GM12878 (cell line): ENCODE measurements at regions not wholly inside any gene's neighbourhood (a gene's known extent, or its start where the extent isn't known, plus 50 kb on each side); places are given as distances from the start of the nearest gene placed in this dataset.

ENCODE experiments used
- ATAC-seq: fragments of 200-7000 bp; cut with Tn5 transposase; 3 replicates; pipeline ENCODE4 v1.9.1; 2020; ENCODE audit warnings: mild to moderate bottlenecking, moderate library complexity
- BruUV-seq: library from RNA; stranded (reverse); fragments of 400-500 nt; replicated peaks from 2 replicates; lab custom pipeline; 2021; lab: Mats Ljungman, UMichigan
- CTCF ChIA-PET: fragments of 300-600 bp; sonication (Branson Sonifier 250); formaldehyde crosslinking; extraction: SDS; loops from one replicate; lab custom pipeline; 2021; ENCODE audit warnings: inconsistent platforms; lab: Yijun Ruan, JAX
- POLR2A ChIA-PET: fragments of 350-600 bp; formaldehyde crosslinking; extraction: SDS; loops from one replicate; lab custom pipeline; 2021; ENCODE audit warnings: inconsistent platforms; lab: Charles Lee
- RAD21 ChIA-PET: fragments of 300-600 bp; sonication (Branson Sonifier 250); formaldehyde crosslinking; loops from one replicate; lab custom pipeline; 2023; ENCODE audit warnings: antibody characterized with exemption; ENCODE audit not compliant: unreplicated experiment; lab: Charles Lee
- SMC1A ChIA-PET: fragments of 300-600 bp; sonication (Branson Sonifier 250); formaldehyde crosslinking; loops from one replicate; lab custom pipeline; 2023; ENCODE audit not compliant: unreplicated experiment, uncharacterized antibody; lab: Charles Lee
- DNase-seq: peaks from one replicate; pipeline ENCODE4 v3.0.0-alpha.2; 2011; ENCODE audit warnings: low read depth, low spot score
- FAIRE-seq: peaks from 3 replicates; lab custom pipeline; 2011; peaks lifted over from hg19 to GRCh38; lab: Jason Lieb, UNC
- H2AFZ ChIP-seq: 2 replicates; pipeline ENCODE4 v1.6.0; 2011; ENCODE audit warnings: low read depth, low read length, control low read depth; ENCODE audit not compliant: control insufficient read depth
- H3K27ac ChIP-seq: 2 replicates; pipeline ENCODE4 v1.5.1; 2011; ENCODE audit warnings: control low read depth; ENCODE audit not compliant: control insufficient read depth, insufficient read depth
- H3K27me3 ChIP-seq, 2 experiments: replicated peaks in 1 of 2; 2 replicates each; pipeline versions ENCODE4 v1.6.0 to v1.6.1; 2011; ENCODE audit warnings: low read length in 1 of 2; ENCODE audit not compliant: control insufficient read depth in 2 of 2, insufficient read depth in 2 of 2
- H3K36me3 ChIP-seq, 2 experiments: 2 replicates each; pipeline ENCODE4 v1.5.1; 2011; ENCODE audit warnings: low read length in 1 of 2; ENCODE audit not compliant: control insufficient read depth in 2 of 2, insufficient read depth in 2 of 2
- H3K4me1 ChIP-seq: 2 replicates; pipeline ENCODE4 v1.6.1; 2011; ENCODE audit warnings: mild to moderate bottlenecking, low read length, moderate library complexity, mixed read lengths; ENCODE audit not compliant: control insufficient read depth, insufficient read depth
- H3K4me2 ChIP-seq: 2 replicates; pipeline ENCODE4 v1.6.0; 2011; ENCODE audit warnings: control low read depth; ENCODE audit not compliant: control insufficient read depth, insufficient read depth
- H3K4me3 ChIP-seq: fragments of 200-600 bp; sonication (generic); 2 replicates; pipeline ENCODE4 v1.5.1; 2016
- H3K79me2 ChIP-seq: 2 replicates; pipeline ENCODE4 v1.6.0; 2011; ENCODE audit warnings: low read length; ENCODE audit not compliant: control insufficient read depth, insufficient read depth
- H3K9ac ChIP-seq: 2 replicates; pipeline ENCODE4 v1.8.0; 2011; ENCODE audit warnings: low read length, control low read depth, mixed read lengths; ENCODE audit not compliant: control insufficient read depth, insufficient read depth
- H3K9me3 ChIP-seq: replicated peaks from 3 replicates; pipeline ENCODE4 v1.5.1; 2011; ENCODE audit warnings: mild to moderate bottlenecking, low read length; ENCODE audit not compliant: control insufficient read depth, insufficient read depth
- H4K20me1 ChIP-seq: 2 replicates; pipeline ENCODE4 v1.6.0; 2011; ENCODE audit not compliant: control insufficient read depth, insufficient read depth
- CBFB ChIP-seq: IDR thresholded peaks from 2 replicates; pipeline ENCODE4 v1.6.1; 2016; ENCODE audit warnings: antibody characterized with exemption, low read depth
- POLR2AphosphoS2 ChIP-seq: IDR thresholded peaks from 2 replicates; pipeline ENCODE4 v1.6.1; 2011; ENCODE audit warnings: low read depth, mild to moderate bottlenecking, low read length, improper control_type of control experiment, moderate library complexity
- RUNX3 ChIP-seq: IDR thresholded peaks from 2 replicates; pipeline ENCODE4 v1.6.1; 2012; ENCODE audit warnings: low read length, inconsistent platforms
- ZSCAN29 ChIP-seq: fragments of 450-650 bp; IDR thresholded peaks from 2 replicates; pipeline ENCODE4 v1.6.1; 2017; ENCODE audit warnings: mild to moderate bottlenecking, moderate library complexity
- WGBS: methylation state at CpG from one replicate; pipeline ENCODE4 v1.1.6; 2016; ENCODE audit warnings: low lambda C conversion rate; ENCODE audit not compliant: insufficient replicate concordance, insufficient coverage; ENCODE audit errors: missing lambda C conversion rate; 5-methylcytosine and 5-hydroxymethylcytosine counted together
- in situ Hi-C: fragments of 300-500 bp; cut with MboI; formaldehyde crosslinking; loops from 9 replicates; pipeline ENCODE4 v1.14.3; 2018; ENCODE audit warnings: mixed read lengths
- intact Hi-C: fragments of 100-400 bp; cut with micrococcal nuclease; formaldehyde crosslinking; loops from one replicate; pipeline ENCODE4 v1.14.2; 2022; ENCODE audit not compliant: unreplicated experiment
- TF ChIP-seq, protein P1 (sequence below): IDR thresholded peaks from 2 replicates; pipeline ENCODE4 v1.6.1; 2012; ENCODE audit warnings: low read length, inconsistent platforms
- TF ChIP-seq, protein P2 (sequence below): IDR thresholded peaks from 2 replicates; pipeline ENCODE4 v1.6.1; 2012; ENCODE audit warnings: improper control_type of control experiment, low read depth, low read length; ENCODE audit not compliant: insufficient replicate concordance
- TF ChIP-seq, protein P3 (sequence below): IDR thresholded peaks from 2 replicates; pipeline ENCODE4 v1.6.1; 2011; ENCODE audit warnings: low read depth, mild to moderate bottlenecking, low read length, moderate library complexity, borderline replicate concordance; ENCODE audit errors: extremely low read depth

DNA sequence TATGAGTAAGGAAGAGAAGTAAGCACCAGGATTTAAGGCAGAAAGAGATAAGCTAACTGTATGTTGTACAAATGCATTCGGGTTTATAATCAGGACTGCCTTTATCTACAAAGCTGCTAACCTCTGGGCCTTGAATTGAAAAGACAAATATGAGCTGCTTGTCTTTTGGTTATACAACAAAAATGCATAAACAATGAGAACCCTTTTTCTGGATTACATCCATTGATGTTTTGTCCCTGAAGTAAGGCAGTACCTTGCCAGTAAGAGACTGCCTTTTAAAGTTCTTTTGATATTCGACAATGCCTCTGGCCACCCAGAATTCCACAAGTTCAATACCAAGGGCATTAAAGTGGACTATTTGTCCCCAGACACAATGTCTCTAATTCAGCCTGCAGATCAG is 280.7 kb downstream of the ZNF621 start:
- FAIRE-seq (no peak), ATAC-seq (no peak), DNase-seq (no peak)
- H3K36me3 ChIP-seq, result no peaks in the 10 kb centered on the region
- WGBS, result 42% methylated on average over 2 of the region's 2 CpGs
- no peaks in the 10 kb centered on the region for H3K4me1 ChIP-seq
- no peak overlapping the region for H2AFZ ChIP-seq
- TF ChIP-seq, protein P1, sequence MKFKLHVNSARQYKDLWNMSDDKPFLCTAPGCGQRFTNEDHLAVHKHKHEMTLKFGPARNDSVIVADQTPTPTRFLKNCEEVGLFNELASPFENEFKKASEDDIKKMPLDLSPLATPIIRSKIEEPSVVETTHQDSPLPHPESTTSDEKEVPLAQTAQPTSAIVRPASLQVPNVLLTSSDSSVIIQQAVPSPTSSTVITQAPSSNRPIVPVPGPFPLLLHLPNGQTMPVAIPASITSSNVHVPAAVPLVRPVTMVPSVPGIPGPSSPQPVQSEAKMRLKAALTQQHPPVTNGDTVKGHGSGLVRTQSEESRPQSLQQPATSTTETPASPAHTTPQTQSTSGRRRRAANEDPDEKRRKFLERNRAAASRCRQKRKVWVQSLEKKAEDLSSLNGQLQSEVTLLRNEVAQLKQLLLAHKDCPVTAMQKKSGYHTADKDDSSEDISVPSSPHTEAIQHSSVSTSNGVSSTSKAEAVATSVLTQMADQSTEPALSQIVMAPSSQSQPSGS, result no peak
- TF ChIP-seq, protein P2, sequence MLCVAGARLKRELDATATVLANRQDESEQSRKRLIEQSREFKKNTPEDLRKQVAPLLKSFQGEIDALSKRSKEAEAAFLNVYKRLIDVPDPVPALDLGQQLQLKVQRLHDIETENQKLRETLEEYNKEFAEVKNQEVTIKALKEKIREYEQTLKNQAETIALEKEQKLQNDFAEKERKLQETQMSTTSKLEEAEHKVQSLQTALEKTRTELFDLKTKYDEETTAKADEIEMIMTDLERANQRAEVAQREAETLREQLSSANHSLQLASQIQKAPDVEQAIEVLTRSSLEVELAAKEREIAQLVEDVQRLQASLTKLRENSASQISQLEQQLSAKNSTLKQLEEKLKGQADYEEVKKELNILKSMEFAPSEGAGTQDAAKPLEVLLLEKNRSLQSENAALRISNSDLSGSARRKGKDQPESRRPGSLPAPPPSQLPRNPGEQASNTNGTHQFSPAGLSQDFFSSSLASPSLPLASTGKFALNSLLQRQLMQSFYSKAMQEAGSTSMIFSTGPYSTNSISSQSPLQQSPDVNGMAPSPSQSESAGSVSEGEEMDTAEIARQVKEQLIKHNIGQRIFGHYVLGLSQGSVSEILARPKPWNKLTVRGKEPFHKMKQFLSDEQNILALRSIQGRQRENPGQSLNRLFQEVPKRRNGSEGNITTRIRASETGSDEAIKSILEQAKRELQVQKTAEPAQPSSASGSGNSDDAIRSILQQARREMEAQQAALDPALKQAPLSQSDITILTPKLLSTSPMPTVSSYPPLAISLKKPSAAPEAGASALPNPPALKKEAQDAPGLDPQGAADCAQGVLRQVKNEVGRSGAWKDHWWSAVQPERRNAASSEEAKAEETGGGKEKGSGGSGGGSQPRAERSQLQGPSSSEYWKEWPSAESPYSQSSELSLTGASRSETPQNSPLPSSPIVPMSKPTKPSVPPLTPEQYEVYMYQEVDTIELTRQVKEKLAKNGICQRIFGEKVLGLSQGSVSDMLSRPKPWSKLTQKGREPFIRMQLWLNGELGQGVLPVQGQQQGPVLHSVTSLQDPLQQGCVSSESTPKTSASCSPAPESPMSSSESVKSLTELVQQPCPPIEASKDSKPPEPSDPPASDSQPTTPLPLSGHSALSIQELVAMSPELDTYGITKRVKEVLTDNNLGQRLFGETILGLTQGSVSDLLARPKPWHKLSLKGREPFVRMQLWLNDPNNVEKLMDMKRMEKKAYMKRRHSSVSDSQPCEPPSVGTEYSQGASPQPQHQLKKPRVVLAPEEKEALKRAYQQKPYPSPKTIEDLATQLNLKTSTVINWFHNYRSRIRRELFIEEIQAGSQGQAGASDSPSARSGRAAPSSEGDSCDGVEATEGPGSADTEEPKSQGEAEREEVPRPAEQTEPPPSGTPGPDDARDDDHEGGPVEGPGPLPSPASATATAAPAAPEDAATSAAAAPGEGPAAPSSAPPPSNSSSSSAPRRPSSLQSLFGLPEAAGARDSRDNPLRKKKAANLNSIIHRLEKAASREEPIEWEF, result no peak
- no peak for TF ChIP-seq ZSCAN29
- TF ChIP-seq, protein P3, sequence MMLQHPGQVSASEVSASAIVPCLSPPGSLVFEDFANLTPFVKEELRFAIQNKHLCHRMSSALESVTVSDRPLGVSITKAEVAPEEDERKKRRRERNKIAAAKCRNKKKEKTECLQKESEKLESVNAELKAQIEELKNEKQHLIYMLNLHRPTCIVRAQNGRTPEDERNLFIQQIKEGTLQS, result no peak
- TF ChIP-seq POLR2AphosphoS2, result no peak
- no peak for TF ChIP-seq CBFB
- no peak for TF ChIP-seq RUNX3
- H3K79me2 ChIP-seq, result no peaks in the 10 kb centered on the region
- RAD21 ChIA-PET, result no interaction called here
- no peak overlapping the region for H3K9ac ChIP-seq
- SMC1A ChIA-PET, result no interaction called here
- H3K4me2 ChIP-seq, result no peak overlapping the region
- no peaks in the 10 kb centered on the region for H3K9me3 ChIP-seq
- no peaks in the 10 kb centered on the region for H3K27me3 ChIP-seq
- in situ Hi-C loops, result no loop called here
- H4K20me1 ChIP-seq, result no peaks in the 10 kb centered on the region
- CTCF ChIA-PET, result no interaction called here
- intact Hi-C loops, result no loop called here
- H3K4me3 ChIP-seq, result no peak overlapping the region
- BruUV-seq, result no TSS peak
- POLR2A ChIA-PET, result no interaction called here
- H3K27ac ChIP-seq, result no peak overlapping the region
